Stomach (tissue), 4 donors: ENCODE measurements at regions not wholly inside any gene's neighbourhood (a gene's known extent, or its start where the extent isn't known, plus 50 kb on each side); places are given as distances from the start of the nearest gene placed in this dataset.

Source experiments
- CTCF ChIP-seq, 7 experiments: fragments of 450-650 bp in 4 of 7; fragments of 200-600 bp in 3 of 7; sonication (generic) in 3 of 7; IDR thresholded peaks; one replicate each; pipeline ENCODE4 v1.5.1; 2016 to 2019; ENCODE audit warnings: antibody characterized with exemption in 7 of 7, control low read depth in 2 of 7, mild to moderate bottlenecking in 1 of 7
- EP300 ChIP-seq: sonication (generic); formaldehyde crosslinking; IDR thresholded peaks from one replicate; pipeline ENCODE4 v1.6.1; 2017; ENCODE audit warnings: antibody characterized with exemption
- POLR2A ChIP-seq, 4 donors: fragments of 450-650 bp; IDR thresholded peaks; one replicate each; pipeline ENCODE4 v1.6.1; 2016; ENCODE audit warnings: antibody characterized with exemption in 4 of 4, control low read depth in 2 of 4, mild to moderate bottlenecking in 1 of 4, moderate library complexity in 1 of 4
- POLR2AphosphoS5 ChIP-seq, 3 donors: sonication (generic); formaldehyde crosslinking; IDR thresholded peaks; one replicate each; pipeline ENCODE4 v1.6.1; 2016; ENCODE audit warnings: antibody characterized with exemption in 3 of 3

- TF ChIP-seq CTCF (IDR thresholded peaks at IDR 0.05) (no peak), POLR2A (IDR thresholded peaks at IDR 0.05) (no peak), POLR2AphosphoS5 (IDR thresholded peaks at IDR 0.05) (no peak), EP300 (no peak)
Measured at GRCh38 chr6:66883453-66883852, 1176.4 kb upstream of the EYS start.
